Astrocyte (in vitro differentiated cells and primary cell): ENCODE measurements at regions not wholly inside any gene's neighbourhood (a gene's known extent, or its start where the extent isn't known, plus 50 kb on each side); places are given as distances from the start of the nearest gene placed in this dataset.

Experiments
- DNase-seq: peaks from one replicate; pipeline ENCODE4 v3.0.0-alpha.2; 2010; ENCODE audit warnings: low read depth
- FAIRE-seq: peaks from 2 replicates; lab custom pipeline; 2011; peaks lifted over from hg19 to GRCh38; lab: Jason Lieb, UNC
- H2AFZ ChIP-seq: 2 replicates; pipeline ENCODE4 v1.6.0; 2012; ENCODE audit warnings: low read depth, low read length, inconsistent platforms
- H3K27ac ChIP-seq: 2 replicates; pipeline ENCODE4 v1.5.1; 2011; ENCODE audit warnings: low read depth, low read length, inconsistent platforms
- H3K27me3 ChIP-seq: 2 replicates; pipeline ENCODE4 v1.6.0; 2011; ENCODE audit warnings: low read length, inconsistent platforms; ENCODE audit not compliant: insufficient read depth
- H3K36me3 ChIP-seq: 2 replicates; pipeline ENCODE4 v1.5.1; 2011; ENCODE audit warnings: low read length, inconsistent platforms; ENCODE audit not compliant: insufficient read depth
- H3K4me1 ChIP-seq: 2 replicates; pipeline ENCODE4 v1.5.1; 2011; ENCODE audit warnings: low read length, inconsistent platforms; ENCODE audit not compliant: insufficient read depth
- H3K4me2 ChIP-seq: 2 replicates; pipeline ENCODE4 v1.6.0; 2012; ENCODE audit warnings: low read length, inconsistent platforms
- H3K4me3 ChIP-seq: 2 replicates; pipeline ENCODE4 v1.5.1; 2011; ENCODE audit warnings: low read depth, mild to moderate bottlenecking, low read length, inconsistent platforms; ENCODE audit not compliant: insufficient read depth
- H3K79me2 ChIP-seq: 2 replicates; pipeline ENCODE4 v1.6.0; 2012; ENCODE audit warnings: mild to moderate bottlenecking, low read length, inconsistent platforms; ENCODE audit not compliant: insufficient read depth
- H3K9ac ChIP-seq: 2 replicates; pipeline ENCODE4 v1.6.0; 2012; ENCODE audit warnings: mild to moderate bottlenecking, low read length, inconsistent platforms
- H3K9me3 ChIP-seq: 2 replicates; pipeline ENCODE4 v1.5.1; 2012; ENCODE audit warnings: low read depth, mild to moderate bottlenecking, low read length, inconsistent platforms; ENCODE audit not compliant: insufficient read depth
- H4K20me1 ChIP-seq: 2 replicates; pipeline ENCODE4 v1.6.0; 2012; ENCODE audit warnings: low read length, inconsistent platforms; ENCODE audit not compliant: insufficient read depth
- H3K27ac Mint-ChIP-seq: one replicate; pipeline ENCODE4 v1.8.0; 2021; ENCODE audit warnings: mild to moderate bottlenecking, mixed read lengths; ENCODE audit not compliant: unreplicated experiment
- H3K27me3 Mint-ChIP-seq: one replicate; pipeline ENCODE4 v1.8.0; 2021; ENCODE audit warnings: low read depth, mixed read lengths; ENCODE audit not compliant: unreplicated experiment
- H3K36me3 Mint-ChIP-seq: one replicate; pipeline ENCODE4 v1.8.0; 2021; ENCODE audit warnings: low read depth, mixed read lengths; ENCODE audit not compliant: unreplicated experiment
- H3K4me1 Mint-ChIP-seq: one replicate; pipeline ENCODE4 v1.8.0; 2021; ENCODE audit warnings: low read depth, mixed read lengths; ENCODE audit not compliant: unreplicated experiment
- H3K4me3 Mint-ChIP-seq: one replicate; pipeline ENCODE4 v1.8.0; 2021; ENCODE audit warnings: mild to moderate bottlenecking, moderate library complexity, mixed read lengths; ENCODE audit not compliant: unreplicated experiment
- H3K9me3 Mint-ChIP-seq: one replicate; pipeline ENCODE4 v1.8.0; 2021; ENCODE audit warnings: mild to moderate bottlenecking, mixed read lengths; ENCODE audit not compliant: unreplicated experiment
- EZH2 ChIP-seq: IDR thresholded peaks from 2 replicates; pipeline ENCODE4 v1.6.1; 2012; ENCODE audit warnings: mild to moderate bottlenecking, low read length, inconsistent platforms; ENCODE audit not compliant: insufficient read depth
- TF ChIP-seq, protein P1 (sequence below): IDR thresholded peaks from 2 replicates; pipeline ENCODE4 v1.5.1; 2011; ENCODE audit warnings: low read depth, mild to moderate bottlenecking, inconsistent platforms, low read length, moderate library complexity; ENCODE audit not compliant: insufficient read depth

DNA sequence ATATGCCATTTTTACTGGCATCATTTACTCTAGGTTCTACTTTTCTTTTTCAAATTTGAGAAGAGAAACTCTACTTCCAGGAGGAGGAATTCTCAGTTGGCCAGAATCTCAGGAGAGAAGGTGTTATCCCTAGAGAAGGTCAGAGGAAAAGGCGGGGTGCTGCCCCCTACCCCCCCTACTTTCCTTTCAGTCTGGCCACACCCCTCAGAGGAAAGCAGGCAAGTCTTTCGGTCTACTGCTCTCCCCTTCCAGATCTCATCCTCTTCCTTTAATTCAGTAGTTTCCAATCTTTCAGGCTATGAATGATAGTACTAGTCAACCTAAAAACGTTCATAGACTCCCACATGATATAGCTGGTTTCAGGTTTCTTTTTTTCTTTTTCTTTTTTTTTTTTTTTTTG lies 366.5 kb upstream of the TBL1XR1 start:
- Mint-ChIP-seq H3K4me3 (no peak overlapping the region), H3K9me3 (peaks cover 7% of the 10 kb centered on the region), H3K4me1 (no peaks in the 10 kb centered on the region), H3K27ac (no peak overlapping the region), H3K36me3 (peaks cover 2% of the 10 kb centered on the region), H3K27me3 (peaks cover 2% of the 10 kb centered on the region)
- FAIRE-seq (no peak), DNase-seq (no peak)
- Histone ChIP-seq H2AFZ (no peak overlapping the region), H3K4me1 (no peaks in the 10 kb centered on the region), H3K79me2 (no peaks in the 10 kb centered on the region), H3K9me3 (no peaks in the 10 kb centered on the region), H3K4me2 (no peak overlapping the region), H3K9ac (no peak overlapping the region), H3K27me3 (no peaks in the 10 kb centered on the region), H3K27ac (no peak overlapping the region), H3K4me3 (no peak overlapping the region), H3K36me3 (no peaks in the 10 kb centered on the region), H4K20me1 (no peaks in the 10 kb centered on the region)
- TF ChIP-seq, protein P1, sequence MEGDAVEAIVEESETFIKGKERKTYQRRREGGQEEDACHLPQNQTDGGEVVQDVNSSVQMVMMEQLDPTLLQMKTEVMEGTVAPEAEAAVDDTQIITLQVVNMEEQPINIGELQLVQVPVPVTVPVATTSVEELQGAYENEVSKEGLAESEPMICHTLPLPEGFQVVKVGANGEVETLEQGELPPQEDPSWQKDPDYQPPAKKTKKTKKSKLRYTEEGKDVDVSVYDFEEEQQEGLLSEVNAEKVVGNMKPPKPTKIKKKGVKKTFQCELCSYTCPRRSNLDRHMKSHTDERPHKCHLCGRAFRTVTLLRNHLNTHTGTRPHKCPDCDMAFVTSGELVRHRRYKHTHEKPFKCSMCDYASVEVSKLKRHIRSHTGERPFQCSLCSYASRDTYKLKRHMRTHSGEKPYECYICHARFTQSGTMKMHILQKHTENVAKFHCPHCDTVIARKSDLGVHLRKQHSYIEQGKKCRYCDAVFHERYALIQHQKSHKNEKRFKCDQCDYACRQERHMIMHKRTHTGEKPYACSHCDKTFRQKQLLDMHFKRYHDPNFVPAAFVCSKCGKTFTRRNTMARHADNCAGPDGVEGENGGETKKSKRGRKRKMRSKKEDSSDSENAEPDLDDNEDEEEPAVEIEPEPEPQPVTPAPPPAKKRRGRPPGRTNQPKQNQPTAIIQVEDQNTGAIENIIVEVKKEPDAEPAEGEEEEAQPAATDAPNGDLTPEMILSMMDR: no peak
- no peak for TF ChIP-seq EZH2

DNA sequence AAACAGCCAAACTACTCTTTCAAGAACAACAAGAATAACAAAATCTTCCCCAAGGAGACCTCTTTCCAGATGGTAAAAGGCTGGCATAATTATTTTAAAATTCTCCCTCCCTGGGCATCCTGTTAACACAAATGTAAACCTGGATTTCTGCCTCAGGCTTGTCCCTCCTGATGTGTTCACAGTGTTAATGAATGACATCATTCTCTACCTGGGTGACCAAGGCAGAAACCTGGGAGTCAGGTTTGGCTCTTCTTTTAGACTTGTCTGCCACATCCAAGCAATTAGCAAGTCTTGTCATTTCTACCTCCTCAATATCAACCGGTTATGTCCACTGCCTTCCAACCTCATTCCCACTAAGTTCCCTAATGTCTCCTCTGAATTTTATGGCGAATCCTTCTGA lies 368.7 kb upstream of the TBL1XR1 start:
- Histone ChIP-seq H3K36me3 (no peaks in the 10 kb centered on the region), H3K9ac (no peak overlapping the region), H3K27me3 (no peaks in the 10 kb centered on the region), H3K27ac (no peak overlapping the region), H3K4me2 (no peak overlapping the region), H4K20me1 (no peaks in the 10 kb centered on the region), H3K79me2 (no peaks in the 10 kb centered on the region), H2AFZ (no peak overlapping the region), H3K9me3 (no peaks in the 10 kb centered on the region), H3K4me3 (no peak overlapping the region), H3K4me1 (no peaks in the 10 kb centered on the region)
- Mint-ChIP-seq H3K4me3 (no peak overlapping the region), H3K27ac (no peak overlapping the region), H3K27me3 (peaks cover 2% of the 10 kb centered on the region), H3K4me1 (no peaks in the 10 kb centered on the region), H3K9me3 (peaks cover 3% of the 10 kb centered on the region), H3K36me3 (peaks cover 2% of the 10 kb centered on the region)
- DNase-seq: no peak
- no peak for FAIRE-seq
- TF ChIP-seq EZH2: no peak
- TF ChIP-seq, protein P1: no peak

DNA sequence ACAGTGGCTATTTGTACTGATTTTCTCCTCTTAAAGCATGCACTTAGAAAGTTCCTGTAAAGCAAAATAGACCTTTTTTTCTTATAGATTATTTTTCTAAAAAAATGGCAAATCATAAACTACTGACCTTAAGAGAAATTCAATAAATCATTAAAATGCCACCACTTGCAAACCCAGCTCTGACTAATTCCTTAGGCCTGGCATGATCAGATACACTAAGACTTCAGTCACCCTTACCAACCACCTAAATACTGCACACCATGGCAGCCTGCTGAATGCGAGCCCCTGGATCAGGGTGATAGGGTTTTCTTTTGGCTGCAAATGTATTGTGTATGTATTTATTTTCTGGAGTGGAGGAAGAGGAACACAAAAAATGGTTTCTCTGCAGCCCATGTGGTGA lies 370.6 kb upstream of the TBL1XR1 start:
- Mint-ChIP-seq H3K27me3 (peaks cover 6% of the 10 kb centered on the region), H3K4me3 (no peak overlapping the region), H3K27ac (no peak overlapping the region), H3K36me3 (peaks cover 2% of the 10 kb centered on the region), H3K4me1 (no peaks in the 10 kb centered on the region), H3K9me3 (peaks cover 3% of the 10 kb centered on the region)
- no peak overlapping the region for H3K4me2 ChIP-seq
- H4K20me1 ChIP-seq: no peaks in the 10 kb centered on the region
- DNase-seq: no peak
- H3K27me3 ChIP-seq: no peaks in the 10 kb centered on the region
- no peak overlapping the region for H3K4me3 ChIP-seq
- no peak overlapping the region for H3K9ac ChIP-seq
- no peaks in the 10 kb centered on the region for H3K9me3 ChIP-seq
- no peaks in the 10 kb centered on the region for H3K4me1 ChIP-seq
- TF ChIP-seq, protein P1: no peak
- TF ChIP-seq EZH2: no peak
- no peak overlapping the region for H3K27ac ChIP-seq
- H3K79me2 ChIP-seq: no peaks in the 10 kb centered on the region
- no peak for FAIRE-seq
- no peaks in the 10 kb centered on the region for H3K36me3 ChIP-seq
- no peak overlapping the region for H2AFZ ChIP-seq
